GM21786 (cell line): ENCODE measurements at regions not wholly inside any gene's neighbourhood (a gene's known extent, or its start where the extent isn't known, plus 50 kb on each side); places are given as distances from the start of the nearest gene placed in this dataset.
"Not testable (repeated sequence)": the region's sequence is repeated elsewhere in the genome, so short reads cannot be mapped to it uniquely, and the experiment has no call there.

ENCODE experiments used
- ATAC-seq: cut with Tn5 transposase; IDR thresholded peaks from one replicate; pipeline ENCODE4 v1.9.1; 2021; ENCODE audit not compliant: unreplicated experiment

- ATAC-seq: no peak
These were observed 135.4 kb downstream of the HMHB1 start for GRCh38 chr5:143947313-143947712.

- no peak for ATAC-seq
These were observed 140.8 kb downstream of the HMHB1 start for GRCh38 chr5:143952809-143953208.

DNA sequence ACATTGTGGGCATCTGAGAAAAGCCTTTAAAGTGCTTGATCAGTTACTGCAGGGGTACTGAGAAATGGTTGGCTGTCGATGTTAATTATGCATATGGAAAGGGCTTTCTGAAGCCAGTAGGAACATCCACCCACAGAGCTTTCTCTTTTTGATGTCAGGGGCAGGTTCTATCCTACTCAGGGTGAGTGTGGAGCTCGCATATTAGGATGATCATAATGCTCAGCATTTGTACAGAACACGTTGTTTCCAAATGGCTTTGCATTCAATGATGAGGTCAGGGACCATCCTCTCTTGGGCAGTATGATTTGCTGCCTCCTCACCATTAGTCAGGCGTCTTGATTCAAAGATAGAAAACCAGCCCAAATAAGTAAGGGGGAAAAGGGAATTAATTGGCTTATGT lies 141.9 kb downstream of the HMHB1 start:
- ATAC-seq: no peak

DNA sequence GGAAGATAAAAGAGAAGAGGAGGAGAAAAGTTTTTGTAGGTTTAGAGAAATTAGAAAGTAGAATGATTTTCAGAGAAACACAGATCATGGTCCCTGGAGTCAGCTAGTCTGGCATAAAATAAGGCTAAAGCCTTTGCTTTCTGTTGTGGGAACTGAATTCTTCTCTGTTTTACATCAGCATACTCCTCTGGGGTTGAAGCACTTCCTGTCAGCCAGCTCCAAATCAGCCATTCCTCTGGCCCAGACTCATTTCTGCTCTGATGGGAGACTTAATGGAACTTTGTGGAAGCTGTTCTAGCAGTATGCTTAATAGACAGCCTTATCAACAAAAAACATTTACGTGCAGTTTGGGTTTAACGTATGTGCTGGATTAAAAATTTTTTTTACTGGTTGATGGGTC lies 143.2 kb downstream of the HMHB1 start:
- no peak for ATAC-seq

- no peak for ATAC-seq
These were observed 145.5 kb downstream of the HMHB1 start for GRCh38 chr5:143957455-143957854.

DNA sequence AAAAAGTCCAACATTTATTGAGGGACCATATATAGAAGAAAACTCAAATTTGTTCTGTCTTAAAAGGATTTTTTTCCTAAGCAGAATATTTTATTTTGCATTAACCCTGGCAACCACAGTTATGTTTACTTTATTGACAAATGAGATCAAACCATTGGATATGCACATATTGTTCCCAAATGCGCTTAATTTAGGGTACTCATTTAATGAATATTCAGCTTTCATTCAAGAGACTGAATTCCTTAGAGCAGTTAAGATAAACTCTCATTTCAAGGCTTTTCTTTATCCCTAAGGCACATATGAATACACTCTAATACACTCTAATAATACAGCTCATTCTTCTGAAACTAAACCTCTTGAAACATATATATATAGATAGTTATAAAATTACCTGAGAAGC lies 150.2 kb downstream of the HMHB1 start:
- no peak for ATAC-seq

DNA sequence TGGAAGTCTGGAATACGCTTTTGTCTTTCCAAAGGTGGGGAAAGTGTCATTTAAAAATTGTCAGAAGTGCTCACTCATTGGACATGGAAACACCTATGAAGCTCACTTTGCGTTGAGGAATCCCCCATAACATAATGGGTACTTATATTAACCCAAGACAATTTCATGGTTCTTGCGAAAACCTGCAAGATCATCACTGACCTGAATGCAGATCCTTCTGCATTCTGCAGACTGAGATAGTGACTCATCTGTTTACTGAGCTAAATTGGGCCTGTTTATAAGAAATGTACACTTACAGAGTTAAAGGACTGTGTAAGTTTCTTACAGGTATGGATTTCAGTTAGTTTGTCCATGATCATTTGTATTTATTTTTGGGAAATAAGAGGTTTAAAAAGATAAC lies 153.0 kb downstream of the HMHB1 start:
- no peak for ATAC-seq

DNA sequence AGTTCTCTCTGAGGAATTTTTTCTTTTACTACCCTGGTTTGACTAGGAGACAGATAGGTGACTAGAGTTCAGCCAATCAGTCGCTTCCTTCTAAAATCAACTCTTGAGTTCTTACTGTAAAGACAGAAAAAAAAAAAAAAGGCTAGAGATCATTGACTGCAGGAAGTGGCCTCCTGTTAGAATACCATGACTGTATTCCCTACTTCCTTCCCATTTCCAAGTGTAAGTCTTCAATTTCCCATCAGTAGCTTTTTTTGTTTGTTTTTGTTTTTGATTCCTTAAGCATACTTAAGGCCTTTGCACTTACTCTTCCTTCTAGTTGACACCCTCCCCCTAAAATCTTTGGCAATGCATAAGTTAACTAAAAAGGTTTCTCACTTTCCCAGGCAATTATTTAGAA lies 154.3 kb downstream of the HMHB1 start:
- no peak for ATAC-seq

GRCh38 chr5:143968071-143968878 lies 156.3 kb downstream of the HMHB1 start:
- ATAC-seq: peak; percentile 52

DNA sequence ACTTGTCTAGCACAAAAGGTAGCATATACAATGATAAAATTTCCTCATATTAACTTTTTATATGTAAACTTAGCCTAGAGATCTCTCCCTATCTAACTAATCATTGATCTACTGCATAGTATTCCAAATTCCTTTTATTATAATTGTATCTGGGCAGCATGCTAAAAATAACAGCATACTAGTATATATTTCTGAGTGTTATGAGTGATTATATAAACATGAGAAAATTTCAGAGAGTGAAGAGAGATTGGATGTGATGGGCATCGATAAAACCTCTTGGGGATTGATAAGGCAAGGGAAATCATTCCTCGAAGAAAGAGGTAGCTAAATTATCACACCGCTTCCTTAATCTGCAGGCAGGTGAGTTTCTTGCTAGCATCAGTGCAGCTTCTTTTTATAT lies 158.2 kb downstream of the HMHB1 start:
- ATAC-seq: no peak

DNA sequence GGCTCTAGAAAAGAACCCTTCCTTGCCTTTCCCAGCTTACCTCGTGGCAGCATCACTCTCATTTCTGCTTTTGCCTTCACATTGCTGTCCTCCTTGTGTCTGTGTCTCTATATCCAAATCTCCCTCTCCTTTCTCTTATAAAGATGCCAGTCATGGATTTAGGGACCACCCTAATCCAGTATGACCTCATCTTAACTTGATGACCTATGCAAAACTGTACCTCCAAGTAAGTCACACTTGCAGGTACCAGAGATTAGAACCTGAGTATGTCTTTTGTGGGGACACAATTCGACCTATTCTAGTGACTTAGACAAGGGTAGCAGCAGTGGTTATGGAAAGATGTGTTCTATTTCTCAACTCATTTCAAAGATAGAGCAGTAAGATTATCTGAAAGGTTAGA lies 160.1 kb downstream of the HMHB1 start:
- no peak for ATAC-seq

DNA sequence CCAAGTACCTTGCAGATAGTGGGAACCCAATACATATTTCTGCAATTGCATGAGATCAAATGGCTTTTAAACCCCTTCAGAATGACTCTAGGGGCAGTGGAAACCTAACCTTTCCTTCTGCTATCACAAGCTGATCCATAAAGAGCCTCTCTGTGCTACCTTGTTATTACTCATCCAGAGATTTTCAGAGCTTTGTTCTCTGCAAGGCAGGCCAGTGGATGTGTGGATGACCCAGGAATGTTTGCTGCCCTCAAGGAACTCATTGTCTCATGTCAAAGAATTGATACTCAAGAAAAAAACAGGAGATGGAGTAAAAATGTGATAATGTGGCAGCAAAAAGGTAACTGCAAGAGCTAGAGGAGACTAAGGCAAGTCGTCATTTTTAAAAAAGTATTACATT lies 164.1 kb downstream of the HMHB1 start:
- ATAC-seq: no peak

- no peak for ATAC-seq
These were observed 166.0 kb downstream of the HMHB1 start for GRCh38 chr5:143977891-143978461.

DNA sequence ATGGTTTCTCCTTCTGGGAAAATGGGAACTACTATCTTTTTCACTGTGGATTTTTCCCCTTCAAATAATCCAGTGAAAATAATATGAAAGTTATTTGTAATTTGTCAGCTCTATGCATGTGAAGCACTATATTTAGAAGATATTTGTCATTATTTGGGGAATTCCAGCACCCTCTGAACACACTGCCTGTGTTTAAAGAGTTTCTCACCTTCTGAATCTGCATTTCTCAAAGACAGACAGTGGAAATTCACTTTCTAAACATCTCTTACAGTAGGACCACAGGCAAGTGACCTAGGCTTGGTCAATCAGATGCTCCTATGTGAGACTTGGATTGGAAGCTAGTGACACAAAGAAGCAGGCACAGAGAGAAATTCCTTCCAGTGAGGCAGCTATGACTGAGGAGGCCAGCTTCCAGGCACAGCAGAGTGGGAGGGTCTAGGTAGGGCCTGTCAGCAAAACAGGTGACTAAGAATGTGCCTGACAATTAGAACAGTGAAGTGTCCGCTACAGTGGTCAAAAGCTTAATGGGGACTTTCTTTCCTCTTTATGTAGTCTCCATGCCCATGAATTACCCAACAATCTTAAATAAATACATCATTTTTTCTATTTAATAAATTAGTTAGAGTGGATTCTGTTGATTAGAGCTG lies 167.2 kb downstream of the HMHB1 start:
- ATAC-seq: peak; percentile 51

GRCh38 chr5:143980506-143980905 lies 168.5 kb downstream of the HMHB1 start:
- ATAC-seq: no peak

- not testable (repeated sequence) for ATAC-seq
These were observed 171.0 kb downstream of the HMHB1 start for GRCh38 chr5:143982957-143983356.

GRCh38 chr5:143985832-143986515 lies 174.0 kb downstream of the HMHB1 start:
- ATAC-seq: no peak

GRCh38 chr5:143986516-143987212 lies 174.7 kb downstream of the HMHB1 start:
- ATAC-seq: no peak

- ATAC-seq: no peak
These were observed 175.3 kb downstream of the HMHB1 start for GRCh38 chr5:143987264-143987663.

GRCh38 chr5:143987751-143988560 lies 176.0 kb downstream of the HMHB1 start:
- no peak for ATAC-seq
